ENCODE measurements at regions not wholly inside any gene's neighbourhood (a gene's known extent, or its start where the extent isn't known, plus 50 kb on each side); places are given as distances from the start of the nearest gene placed in this dataset.

DNA sequence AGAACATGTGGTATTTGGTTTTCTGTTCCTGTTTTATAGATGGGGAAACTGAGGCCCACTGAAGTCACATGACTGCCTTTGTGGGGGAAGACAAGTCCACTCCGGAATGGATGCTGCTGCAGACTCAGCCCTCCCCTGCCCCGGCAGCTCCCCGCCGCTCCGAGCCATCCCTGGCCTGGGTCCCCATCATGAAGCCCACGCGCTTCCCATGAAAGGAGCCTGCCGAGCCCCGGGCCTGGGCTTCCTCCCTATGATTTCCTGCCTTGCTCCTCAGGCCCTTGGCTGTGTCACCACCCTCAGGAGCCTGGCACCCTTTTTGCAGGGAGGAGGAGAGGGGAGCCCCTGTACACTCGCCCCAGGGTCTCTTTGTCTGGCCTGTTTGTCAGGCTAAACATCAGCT lies 125.3 kb upstream of the FOXF1 start:
- Histone ChIP-seq H2AFZ (no peak overlapping the region), H3K9me2 (ENCODE audit: insufficient read depth) (no peaks in the 10 kb centered on the region), H3K4me1 (replicated peaks; ENCODE audit: insufficient read depth) (no peaks in the 10 kb centered on the region), H3K4me2 (no peak overlapping the region), H3K27me3 (ENCODE audit: insufficient read depth, low read depth) (peaks cover 95% of the 10 kb centered on the region), H3K79me2 (ENCODE audit: low read depth) (no peaks in the 10 kb centered on the region), H3K4me3 (no peak overlapping the region), H3K9me3 (ENCODE audit: insufficient read depth, low read depth) (no peaks in the 10 kb centered on the region), H4K20me1 (ENCODE audit: insufficient read depth) (no peaks in the 10 kb centered on the region), H3F3A (ENCODE audit: insufficient read depth, low read depth) (no peaks in the 10 kb centered on the region), H3K27ac (no peak overlapping the region), H3K36me3 (ENCODE audit: low read depth) (no peaks in the 10 kb centered on the region)
- no peak for DNase-seq
- CTCF ChIA-PET, result no interaction called here
- TF ChIP-seq EZH2 (IDR thresholded peaks at IDR 0.05; ENCODE audit: low read depth), result no peak
- no peak for TF ChIP-seq CTCF (conservative IDR thresholded peaks at IDR 0.05)
- POLR2A ChIA-PET (ENCODE audit: unreplicated experiment), result no interaction called here
- no TSS peak for BruUV-seq (replicated peaks)
- intact Hi-C loops (cut with micrococcal nuclease; ENCODE audit: unreplicated experiment), result no loop called here

DNA sequence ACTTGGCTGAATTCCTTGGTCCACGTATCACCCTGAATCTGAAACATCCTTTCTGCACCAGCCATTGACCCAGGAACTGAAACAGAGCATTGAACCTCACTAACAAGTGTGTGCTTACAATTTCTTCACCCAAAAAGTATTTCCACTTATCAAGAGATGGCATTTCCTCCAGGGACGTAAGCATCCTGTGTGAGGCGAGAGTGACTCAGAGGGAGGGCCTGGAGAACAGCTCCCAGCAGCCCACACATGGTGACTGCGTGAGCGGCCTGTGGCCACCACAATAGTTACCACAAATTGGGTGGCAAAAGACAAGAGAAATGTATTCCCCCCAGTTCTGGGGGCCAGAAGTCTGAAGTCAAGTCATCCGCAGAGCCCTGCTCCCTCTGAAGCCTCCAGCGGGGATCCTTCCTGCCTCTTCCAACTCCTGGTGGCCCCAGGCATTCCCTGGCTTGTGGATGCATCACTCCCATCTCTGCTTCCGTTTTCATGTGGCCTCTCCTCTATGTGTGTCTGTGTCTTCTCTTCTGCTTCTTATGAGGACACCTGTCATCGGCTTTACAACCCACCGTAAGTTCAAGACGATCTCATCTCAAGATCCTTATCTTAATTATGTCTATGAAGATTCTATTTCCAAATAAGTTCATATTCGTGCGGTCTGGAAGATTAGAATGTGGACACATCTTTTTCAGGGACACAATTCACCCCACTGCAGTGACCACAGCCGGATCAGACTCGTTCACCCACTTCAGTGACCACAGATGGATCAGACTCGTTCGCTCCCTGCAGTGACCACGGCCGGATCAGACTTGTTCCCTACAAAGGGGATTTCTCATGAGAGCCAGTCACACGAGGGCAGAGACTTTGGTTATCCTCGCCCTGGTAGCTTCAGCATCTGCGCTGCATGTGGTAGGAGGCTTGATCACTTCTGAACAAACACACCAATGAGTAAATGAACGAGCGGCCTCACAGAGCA lies 122.6 kb upstream of the FOXF1 start:
- CTCF ChIA-PET, result no interaction called here
- Histone ChIP-seq H2AFZ (no peak overlapping the region), H3K27ac (no peak overlapping the region)

GRCh38 chr16:86388976-86389375 lies 121.4 kb upstream of the FOXF1 start:
- POLR2A ChIA-PET (ENCODE audit: unreplicated experiment), result no interaction called here
- intact Hi-C loops (cut with micrococcal nuclease; ENCODE audit: unreplicated experiment), result no loop called here
- no peaks in the 10 kb centered on the region for H3K4me1 ChIP-seq (replicated peaks; ENCODE audit: insufficient read depth)

More for the DNA sequence above, 122.6 kb upstream of the FOXF1 start:
- H3K9me3 ChIP-seq (ENCODE audit: insufficient read depth, low read depth), result no peaks in the 10 kb centered on the region
- H3K27me3 ChIP-seq (ENCODE audit: insufficient read depth, low read depth), result peaks cover 95% of the 10 kb centered on the region
- no peaks in the 10 kb centered on the region for H3K36me3 ChIP-seq (ENCODE audit: low read depth)
- intact Hi-C loops (cut with micrococcal nuclease; ENCODE audit: unreplicated experiment), result no loop called here
- TF ChIP-seq EZH2 (IDR thresholded peaks at IDR 0.05; ENCODE audit: low read depth) (no peak), CTCF (conservative IDR thresholded peaks at IDR 0.05) (no peak)
- no peaks in the 10 kb centered on the region for H3F3A ChIP-seq (ENCODE audit: insufficient read depth, low read depth)
- DNase-seq, result no peak
- BruUV-seq (replicated peaks), result no TSS peak
- no peak overlapping the region for H3K4me2 ChIP-seq
- H3K9me2 ChIP-seq (ENCODE audit: insufficient read depth), result no peaks in the 10 kb centered on the region
- H4K20me1 ChIP-seq (ENCODE audit: insufficient read depth), result no peaks in the 10 kb centered on the region
- POLR2A ChIA-PET (ENCODE audit: unreplicated experiment), result no interaction called here
- no peak overlapping the region for H3K4me3 ChIP-seq
- H3K4me1 ChIP-seq (replicated peaks; ENCODE audit: insufficient read depth), result no peaks in the 10 kb centered on the region
- H3K79me2 ChIP-seq (ENCODE audit: low read depth), result no peaks in the 10 kb centered on the region

More at GRCh38 chr16:86388976-86389375, 121.4 kb upstream of the FOXF1 start:
- BruUV-seq (replicated peaks), result no TSS peak
- H3K27ac ChIP-seq, result no peak overlapping the region
- no peaks in the 10 kb centered on the region for H3F3A ChIP-seq (ENCODE audit: insufficient read depth, low read depth)
- no peak overlapping the region for H3K4me2 ChIP-seq
- no peak for DNase-seq
- no peaks in the 10 kb centered on the region for H3K9me2 ChIP-seq (ENCODE audit: insufficient read depth)
- H3K4me3 ChIP-seq, result no peak overlapping the region
- no peaks in the 10 kb centered on the region for H3K36me3 ChIP-seq (ENCODE audit: low read depth)
- no peaks in the 10 kb centered on the region for H4K20me1 ChIP-seq (ENCODE audit: insufficient read depth)
- CTCF ChIA-PET, result no interaction called here
- peaks cover 85% of the 10 kb centered on the region for H3K27me3 ChIP-seq (ENCODE audit: insufficient read depth, low read depth)
- H2AFZ ChIP-seq, result no peak overlapping the region
- no peaks in the 10 kb centered on the region for H3K79me2 ChIP-seq (ENCODE audit: low read depth)
- no peak for TF ChIP-seq EZH2 (IDR thresholded peaks at IDR 0.05; ENCODE audit: low read depth)
- TF ChIP-seq CTCF (conservative IDR thresholded peaks at IDR 0.05), result no peak
- no peaks in the 10 kb centered on the region for H3K9me3 ChIP-seq (ENCODE audit: insufficient read depth, low read depth)

Data from PC-9 (cell line).